ENCODE measurements at regions not wholly inside any gene's neighbourhood (a gene's known extent, or its start where the extent isn't known, plus 50 kb on each side); places are given as distances from the start of the nearest gene placed in this dataset.
"Not testable (repeated sequence)": the region's sequence is repeated elsewhere in the genome, so short reads cannot be mapped to it uniquely, and the experiment has no call there.

DNA sequence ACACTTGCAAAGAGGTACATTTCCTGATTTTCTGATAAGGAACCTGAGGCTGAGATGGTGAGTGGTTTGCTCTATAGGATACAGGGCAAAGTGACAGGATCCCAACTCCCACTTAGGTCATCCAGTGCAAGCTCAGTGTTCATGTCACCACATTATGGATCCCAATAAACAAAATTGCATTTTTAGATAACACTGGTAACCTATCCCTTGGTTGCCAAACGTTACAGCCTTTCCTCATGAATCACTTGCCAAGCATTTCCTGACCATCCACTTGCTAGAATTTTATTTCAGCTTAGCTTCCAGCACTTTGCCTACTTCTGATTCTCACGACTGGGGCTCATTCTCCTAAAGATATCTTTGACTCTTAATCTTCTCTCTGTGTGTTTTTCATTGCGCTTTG lies 131.4 kb upstream of the ODAD2 start:
- DNase-seq, result peak; percentile 83 to 99

GRCh38 chr10:28127881-28128280 lies 129.0 kb upstream of the ODAD2 start:
- DNase-seq, result no peak

- DNase-seq, result no peak
Measured at GRCh38 chr10:28125701-28126100, 126.8 kb upstream of the ODAD2 start.

- no peak for DNase-seq
Measured at GRCh38 chr10:28120795-28121194, 121.9 kb upstream of the ODAD2 start.

- DNase-seq, result no peak
Measured at GRCh38 chr10:28120043-28120749, 121.3 kb upstream of the ODAD2 start.

DNA sequence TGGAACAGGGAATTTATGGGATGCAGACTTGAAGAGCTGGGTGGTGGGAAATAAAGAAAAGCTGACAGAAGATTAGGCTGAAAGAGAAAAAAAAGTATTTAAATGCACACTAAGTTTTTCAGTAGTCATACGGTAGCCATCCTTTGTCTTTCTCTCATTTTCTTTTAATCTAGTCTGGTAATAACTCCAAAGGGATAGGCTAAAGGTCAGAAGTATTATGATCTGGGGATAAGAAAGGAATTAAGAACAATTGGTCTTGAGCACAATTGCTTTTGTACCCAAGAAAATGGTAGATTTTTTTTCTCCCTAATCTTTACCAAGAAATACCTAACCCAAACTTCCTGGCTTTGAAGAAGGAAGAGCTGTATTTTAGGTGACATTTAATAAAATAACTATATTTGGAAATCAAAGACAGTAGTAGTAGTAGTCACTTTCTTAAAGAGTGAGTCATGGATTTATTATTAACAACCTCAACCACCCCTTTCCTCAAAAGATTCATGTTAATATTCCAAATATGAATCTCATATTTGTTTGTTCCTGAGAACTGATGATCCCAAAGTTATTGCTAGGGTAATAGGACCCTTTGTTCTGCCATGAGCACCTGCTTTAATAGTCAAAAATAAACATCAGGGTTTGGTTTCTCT lies 120.2 kb upstream of the ODAD2 start:
- DNase-seq, result no peak

- DNase-seq, result no peak
Measured at GRCh38 chr10:28113202-28113601, 114.3 kb upstream of the ODAD2 start.

DNA sequence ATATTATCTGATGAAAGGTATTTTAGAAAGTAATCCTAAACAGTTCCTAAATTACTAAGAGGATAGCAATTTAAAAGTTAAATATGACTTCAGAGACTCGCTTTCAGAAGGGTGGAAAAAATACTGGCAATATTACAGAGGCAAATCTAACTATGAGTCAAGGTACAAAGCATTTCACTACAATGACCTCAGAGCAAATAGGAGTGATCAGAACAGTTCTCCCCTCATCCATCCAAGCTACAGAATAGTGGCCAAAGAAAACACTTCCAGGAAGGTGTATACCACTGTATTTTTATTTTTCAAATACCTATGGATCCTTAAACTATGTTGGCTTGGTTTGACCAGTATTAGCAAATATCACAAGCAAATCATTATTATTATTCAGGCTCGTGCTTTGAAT lies 112.8 kb upstream of the ODAD2 start:
- DNase-seq, result no peak

- no peak for DNase-seq
Measured at GRCh38 chr10:28105561-28105960, 106.7 kb upstream of the ODAD2 start.

DNA sequence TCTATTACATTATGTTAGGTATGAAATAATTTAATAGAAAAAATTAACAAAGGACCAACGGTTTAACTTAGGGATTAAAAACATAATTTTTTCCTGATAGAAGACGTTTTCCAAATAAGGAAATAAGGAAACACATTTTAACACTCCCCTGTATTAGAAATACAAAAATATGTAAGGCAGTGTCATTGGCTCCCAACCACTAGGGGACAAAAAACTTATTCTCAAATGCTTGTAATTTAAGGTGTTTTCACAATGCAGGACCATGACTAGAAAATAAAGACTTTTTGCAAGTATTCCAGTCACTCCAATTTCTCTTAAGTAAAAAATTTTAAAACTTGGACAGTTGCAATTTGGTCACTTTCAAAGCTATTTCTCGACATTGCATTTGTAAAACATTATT lies 98.8 kb upstream of the ODAD2 start:
- no peak for DNase-seq

DNA sequence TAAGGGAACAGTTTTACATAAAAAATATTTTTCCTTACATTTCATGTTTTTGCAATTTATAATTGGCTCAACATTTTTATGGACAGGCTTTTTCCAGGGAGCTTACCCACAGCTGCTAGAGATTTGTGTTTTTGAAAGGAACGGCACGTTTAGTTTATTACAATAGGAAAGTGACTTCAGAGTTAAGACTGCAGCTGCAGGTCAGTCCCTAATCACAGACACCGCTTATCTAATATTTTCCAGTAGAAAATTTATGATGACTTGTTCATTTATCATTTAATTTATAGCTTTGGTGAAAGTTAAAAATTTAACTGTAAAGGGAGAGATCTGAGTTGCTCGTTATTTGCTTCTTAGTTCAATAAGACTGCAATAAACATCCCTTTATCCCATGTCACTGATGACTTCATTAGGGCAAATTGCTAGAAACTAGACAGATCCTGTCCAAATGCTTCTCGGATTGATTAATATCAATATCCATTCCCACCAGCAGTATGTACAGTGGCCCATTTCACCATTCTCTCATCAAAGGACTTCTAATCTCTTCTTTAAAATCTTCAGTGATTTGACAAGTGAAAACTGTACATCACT lies 97.0 kb upstream of the ODAD2 start:
- DNase-seq, result no peak

DNA sequence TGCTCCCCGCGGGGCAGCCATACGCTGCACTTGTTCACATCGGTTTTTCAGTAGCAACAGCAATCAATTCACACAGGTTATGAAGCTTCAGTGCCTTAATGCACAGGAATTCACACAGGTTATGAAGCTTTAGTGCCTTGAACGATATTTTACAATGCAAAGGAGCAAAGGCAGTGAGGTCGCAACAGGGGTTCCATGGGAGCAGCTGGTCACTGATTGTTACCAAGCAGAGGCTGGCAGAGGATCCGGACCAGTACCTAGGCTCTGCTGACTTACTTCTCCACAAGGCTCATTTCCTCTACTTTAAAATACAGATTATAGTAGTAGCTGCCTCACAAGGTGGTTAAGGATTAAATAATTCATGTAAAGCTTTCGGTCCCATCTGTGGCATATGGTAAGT lies 95.2 kb upstream of the ODAD2 start:
- no peak for DNase-seq

DNA sequence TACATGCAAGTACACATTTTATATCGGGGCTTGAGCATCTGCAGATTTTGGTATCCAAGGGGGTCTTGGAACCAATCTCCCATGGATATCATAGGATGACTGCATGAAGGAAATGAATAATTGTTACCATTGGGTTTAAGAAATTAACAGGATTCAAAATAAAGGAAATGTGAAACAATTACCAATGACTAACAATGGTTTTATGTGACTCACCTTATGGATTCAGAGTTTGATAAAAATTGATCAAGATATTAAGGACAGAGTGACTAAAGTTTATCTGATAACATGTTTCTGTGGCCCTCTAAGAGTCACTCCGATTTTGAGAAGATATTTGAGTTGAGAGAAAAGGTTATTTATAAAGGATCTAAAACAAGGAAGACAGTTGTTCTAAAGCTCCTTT lies 93.0 kb upstream of the ODAD2 start:
- DNase-seq, result no peak

- no peak for DNase-seq
Measured at GRCh38 chr10:28090506-28090905, 91.6 kb upstream of the ODAD2 start.

GRCh38 chr10:28089467-28089866 lies 90.6 kb upstream of the ODAD2 start:
- peak; percentile 8 to 78 for DNase-seq

GRCh38 chr10:28087661-28088351 lies 88.9 kb upstream of the ODAD2 start:
- peak in 1 of 2 experiments; percentile 53 for DNase-seq

GRCh38 chr10:28085760-28086159 lies 86.9 kb upstream of the ODAD2 start:
- not testable (repeated sequence) for DNase-seq

- DNase-seq, result no peak
Measured at GRCh38 chr10:28082885-28083284, 84.0 kb upstream of the ODAD2 start.

- DNase-seq, result no peak
Measured at GRCh38 chr10:28082316-28082715, 83.4 kb upstream of the ODAD2 start.

DNA sequence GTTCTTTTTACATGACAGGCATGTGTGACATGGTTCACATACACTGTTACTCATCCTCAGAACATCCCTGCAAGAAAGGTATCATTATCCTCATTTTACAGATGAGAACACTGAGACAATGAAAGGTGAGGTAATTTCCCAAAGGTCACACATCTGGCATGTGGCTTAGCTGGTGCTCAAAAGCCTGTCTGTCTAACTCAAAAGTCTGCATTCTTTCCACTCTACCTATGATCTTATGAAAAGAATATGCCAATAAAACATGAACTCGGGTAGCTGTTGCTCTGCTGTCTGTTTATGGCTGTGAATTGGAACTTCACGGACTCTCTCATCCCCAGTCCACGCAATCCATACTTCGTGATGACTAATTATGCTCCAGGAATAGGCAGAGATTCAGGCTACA lies 79.0 kb upstream of the ODAD2 start:
- DNase-seq, result no peak

DNA sequence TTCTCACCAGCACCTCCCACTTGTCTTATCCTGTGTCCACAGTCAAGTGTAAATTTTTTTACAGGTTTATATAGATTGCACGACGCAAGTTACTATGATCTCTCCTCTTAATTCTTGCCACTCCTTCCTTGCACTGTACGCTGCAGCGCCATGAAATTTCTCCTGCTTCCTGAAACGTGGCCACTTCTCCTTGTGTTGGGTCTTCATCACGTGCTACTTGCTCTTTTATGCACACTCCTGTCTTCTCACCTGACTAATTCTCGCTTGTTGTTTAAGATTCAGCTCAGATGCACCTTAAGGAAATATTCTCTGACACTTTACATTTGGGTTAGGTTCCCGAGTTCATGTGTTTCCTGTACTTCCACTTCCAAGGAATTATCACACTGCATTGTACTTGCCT lies 76.5 kb upstream of the ODAD2 start:
- no peak for DNase-seq

DNA sequence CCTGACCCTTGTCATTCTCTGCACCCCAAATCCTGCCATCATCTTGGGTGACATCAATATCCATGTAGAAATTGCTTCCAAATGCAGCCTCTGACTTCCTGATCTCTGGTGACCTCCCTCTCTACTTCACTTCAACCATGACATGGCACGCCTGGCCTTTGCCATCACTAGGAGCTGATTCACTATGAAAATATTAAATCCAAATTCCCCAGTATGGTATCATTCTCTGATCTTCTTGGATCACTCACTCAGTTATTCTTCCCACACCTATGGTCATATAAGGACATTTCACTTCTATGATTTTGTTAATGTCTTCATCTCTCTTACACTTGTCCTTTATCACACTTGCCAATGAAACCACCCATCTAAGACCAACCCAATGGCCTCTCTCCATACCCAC lies 73.7 kb upstream of the ODAD2 start:
- DNase-seq, result peak; percentile 8 to 31

- DNase-seq, result no peak
Measured at GRCh38 chr10:28060031-28060607, 61.2 kb upstream of the ODAD2 start.

DNA sequence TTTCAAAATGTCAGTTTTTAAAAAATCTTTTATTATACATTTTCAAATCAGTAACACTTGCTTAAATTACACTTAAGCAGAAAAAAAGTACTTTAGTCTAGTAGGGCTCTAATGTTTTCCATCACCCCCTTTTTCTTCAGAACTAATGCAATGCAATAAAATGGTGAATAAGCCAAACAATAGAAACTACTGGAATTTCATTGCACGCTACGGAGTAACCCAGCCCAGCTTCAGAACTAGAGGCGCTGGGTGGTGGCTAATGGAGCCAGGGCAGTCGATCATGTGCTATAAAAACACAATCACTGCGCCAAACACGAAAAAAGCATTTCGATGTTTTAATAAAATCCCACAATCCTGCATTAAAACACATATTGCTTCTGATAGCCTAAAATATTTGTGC lies 59.9 kb upstream of the ODAD2 start:
- DNase-seq, result no peak

Measured in SW 1271 (cell line).